ENCODE measurements at regions not wholly inside any gene's neighbourhood (a gene's known extent, or its start where the extent isn't known, plus 50 kb on each side); places are given as distances from the start of the nearest gene placed in this dataset.
"Not testable (repeated sequence)": the region's sequence is repeated elsewhere in the genome, so short reads cannot be mapped to it uniquely, and the experiment has no call there.

- no peak for FAIRE-seq
These were observed 182.7 kb downstream of the TBX18 start for GRCh38 chr6:84581494-84582259.

DNA sequence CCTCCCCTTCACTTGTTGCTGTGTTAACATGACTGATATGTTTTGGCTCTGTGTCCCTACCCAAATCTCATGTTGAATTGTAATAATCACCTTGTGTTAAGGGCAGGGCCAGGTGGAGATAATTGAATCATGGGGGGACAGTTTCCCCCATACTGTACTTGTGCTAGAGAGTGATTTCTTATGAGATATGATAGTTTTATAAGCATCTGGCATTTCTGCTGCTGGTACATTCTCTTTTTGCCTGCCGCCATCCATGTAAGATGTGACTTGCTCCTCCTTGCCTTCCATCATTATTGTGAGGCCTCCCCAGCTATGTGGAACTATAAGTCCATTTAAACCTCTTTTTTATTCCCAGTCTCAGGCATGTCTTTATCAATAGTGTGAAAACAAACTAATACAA, 185.0 kb downstream of the TBX18 start:
- no peak for FAIRE-seq

DNA sequence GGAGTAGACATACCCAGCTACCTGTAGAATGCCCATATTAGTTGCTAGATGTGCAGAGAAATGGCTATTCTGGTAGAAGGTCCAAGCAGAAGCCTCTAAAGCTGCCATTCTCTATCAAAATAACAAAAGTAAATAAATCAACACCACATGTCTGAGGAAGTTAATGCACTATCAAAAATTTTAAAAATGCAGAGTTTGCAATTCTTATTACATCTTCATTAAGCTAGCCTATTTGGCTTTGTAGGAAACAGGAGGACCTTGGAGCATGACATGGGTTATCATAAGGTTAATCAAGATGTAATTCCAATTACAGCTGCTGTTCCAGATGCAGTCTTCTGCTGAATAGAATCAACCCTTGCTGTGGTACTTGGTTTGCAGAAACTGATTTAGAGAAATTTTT, 188.4 kb downstream of the TBX18 start:
- no peak for FAIRE-seq

DNA sequence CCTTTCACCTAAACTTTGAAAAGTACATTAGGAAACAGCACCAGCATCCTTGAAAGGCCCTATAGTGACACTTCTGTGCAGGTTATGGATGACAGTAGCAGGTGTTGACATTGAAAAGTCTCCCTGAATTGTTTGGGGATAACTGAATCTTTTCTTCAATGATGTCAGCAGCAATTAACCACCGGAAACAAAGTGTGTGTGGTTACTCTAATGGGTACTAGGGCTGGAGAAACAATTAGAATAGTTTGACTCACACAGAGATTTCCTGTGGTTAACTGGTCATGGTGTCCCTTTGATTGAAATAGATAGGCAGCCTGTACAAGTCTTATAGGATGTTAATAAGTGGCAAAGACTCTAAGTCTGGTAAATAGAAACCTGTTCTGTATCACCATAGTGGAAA, 189.1 kb downstream of the TBX18 start:
- FAIRE-seq: no peak

DNA sequence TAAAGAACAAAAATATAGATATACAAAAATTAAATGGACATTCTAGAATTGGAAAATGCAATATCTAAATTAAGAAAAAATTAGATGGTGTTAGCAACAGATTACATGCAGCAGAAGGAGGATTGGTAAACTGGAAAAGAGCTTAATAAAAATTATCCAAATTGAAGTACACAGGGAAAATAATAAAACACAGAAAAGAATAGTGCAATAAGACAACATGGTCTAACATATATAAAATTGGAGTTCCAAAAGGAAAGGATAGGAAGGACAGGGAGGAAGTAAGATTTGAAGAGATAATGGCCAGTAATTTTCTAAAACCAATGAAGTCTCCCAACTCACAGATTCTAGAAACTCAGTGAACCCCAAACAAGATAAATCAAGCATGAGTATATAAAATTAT, 194.5 kb downstream of the TBX18 start:
- FAIRE-seq: no peak

GRCh38 chr6:84568971-84569370, 195.4 kb downstream of the TBX18 start:
- FAIRE-seq: no peak

DNA sequence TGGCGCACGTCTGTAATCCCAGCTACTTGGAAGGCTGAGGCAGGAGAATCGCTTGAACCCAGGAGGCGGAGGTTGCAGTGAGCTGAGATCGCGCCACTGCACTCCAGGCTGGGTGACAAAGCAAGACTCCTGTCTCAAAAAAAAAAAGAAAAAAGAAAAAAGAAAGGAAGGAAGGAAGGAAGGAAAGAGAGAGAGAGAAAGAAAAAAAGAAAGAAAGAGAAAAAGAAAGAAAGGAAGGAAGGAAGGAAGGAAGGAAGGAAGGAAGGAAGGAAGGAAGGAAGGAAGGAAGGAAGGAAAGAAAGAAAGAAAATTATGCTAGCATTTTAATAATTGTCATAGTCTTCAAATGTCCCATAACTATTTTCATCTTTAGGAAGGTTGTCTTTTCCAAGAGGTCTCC, 198.7 kb downstream of the TBX18 start:
- FAIRE-seq: not testable (repeated sequence)

GRCh38 chr6:84560436-84561390, 203.7 kb downstream of the TBX18 start:
- no peak for FAIRE-seq

- no peak for FAIRE-seq
These were observed 207.7 kb downstream of the TBX18 start for GRCh38 chr6:84556541-84557335.

DNA sequence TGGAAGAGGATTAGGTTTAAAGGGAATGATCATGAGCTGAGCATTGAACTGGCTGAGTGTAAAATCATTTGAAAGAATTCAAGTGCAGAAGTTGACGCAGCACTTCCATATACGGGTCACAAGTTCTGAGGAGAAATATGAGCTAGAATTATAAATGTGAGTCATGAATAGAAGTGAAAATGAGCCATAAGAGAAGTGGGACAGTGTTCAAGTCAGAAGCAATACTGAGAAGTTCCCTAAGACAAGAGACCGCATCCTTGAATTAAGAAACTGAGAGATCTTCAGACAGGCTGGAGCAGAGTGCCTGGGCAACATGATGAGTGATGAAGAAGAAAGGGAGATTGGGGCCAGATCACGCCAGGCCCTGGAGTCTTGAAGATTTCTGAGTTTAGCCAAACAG, 209.7 kb downstream of the TBX18 start:
- FAIRE-seq: no peak

GRCh38 chr6:84554074-84554473, 210.3 kb downstream of the TBX18 start:
- no peak for FAIRE-seq

DNA sequence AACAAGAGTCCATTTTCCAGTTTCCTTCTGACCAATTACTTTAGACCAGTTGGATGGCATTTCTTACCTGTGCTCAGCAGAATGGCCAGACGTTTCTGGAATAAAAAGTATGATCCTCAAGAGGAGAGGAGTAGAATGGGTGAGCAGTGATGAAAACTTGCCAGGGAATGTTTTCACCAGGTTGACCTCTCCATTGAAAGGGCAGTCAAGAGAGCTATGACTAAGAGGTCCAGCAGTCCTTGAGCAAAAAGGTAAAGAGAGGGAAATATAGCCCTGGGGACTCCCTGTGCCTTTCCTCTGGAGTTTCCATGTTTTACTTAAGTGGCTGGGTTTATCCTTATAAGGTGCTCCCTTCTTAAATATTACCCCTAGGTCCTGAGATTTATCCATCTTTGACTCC, 210.9 kb downstream of the TBX18 start:
- FAIRE-seq: no peak

- no peak for FAIRE-seq
These were observed 212.6 kb downstream of the TBX18 start for GRCh38 chr6:84551797-84552196.

DNA sequence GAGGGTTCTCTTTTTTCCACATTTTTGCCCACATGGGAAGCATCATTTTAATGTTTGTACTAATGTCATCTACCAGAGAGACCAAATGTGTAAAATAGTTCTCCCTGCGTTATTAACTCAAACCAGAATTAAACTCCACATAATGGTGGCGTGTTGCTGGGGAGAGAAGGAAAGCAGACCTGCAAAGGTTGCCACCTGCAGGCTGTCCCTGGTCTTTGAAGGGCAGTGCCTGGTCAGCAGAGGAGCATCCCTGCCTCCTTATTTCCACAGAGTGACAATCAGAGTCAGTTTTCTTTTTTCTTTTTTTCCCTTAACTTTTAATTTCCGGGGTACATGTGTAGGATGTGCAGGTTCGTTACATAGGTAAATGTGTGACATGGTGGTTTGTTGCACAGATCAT, 214.5 kb downstream of the TBX18 start:
- no peak for FAIRE-seq

- no peak for FAIRE-seq
These were observed 217.0 kb downstream of the TBX18 start for GRCh38 chr6:84547341-84547801.

DNA sequence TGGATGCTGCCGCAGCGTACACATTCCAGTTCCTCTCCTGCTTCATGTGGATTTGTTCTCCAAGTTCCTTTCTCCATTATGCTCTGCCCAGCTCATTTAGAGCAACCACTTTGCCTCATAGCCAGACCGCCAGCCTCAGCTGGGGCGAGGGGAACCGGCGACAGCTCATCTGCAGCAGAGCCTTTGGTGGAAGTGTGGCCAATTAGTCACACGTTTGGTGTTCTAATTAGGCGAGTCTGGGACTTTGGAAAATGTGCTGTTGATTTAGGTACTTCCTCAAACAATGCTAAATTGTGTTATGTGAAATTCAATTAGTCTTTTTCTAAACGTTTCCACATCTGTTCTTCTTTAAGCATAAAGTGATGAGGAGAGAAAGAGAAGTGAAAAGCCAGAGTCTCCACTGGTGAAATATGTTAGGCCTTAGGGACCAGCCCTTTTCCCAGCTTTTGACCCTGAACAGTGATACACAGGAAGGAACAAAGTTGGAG, 217.9 kb downstream of the TBX18 start:
- FAIRE-seq: no peak

- peak; percentile 82 for FAIRE-seq
These were observed 225.1 kb downstream of the TBX18 start for GRCh38 chr6:84539122-84539856.

- FAIRE-seq: no peak
These were observed 227.3 kb downstream of the TBX18 start for GRCh38 chr6:84536885-84537638.

DNA sequence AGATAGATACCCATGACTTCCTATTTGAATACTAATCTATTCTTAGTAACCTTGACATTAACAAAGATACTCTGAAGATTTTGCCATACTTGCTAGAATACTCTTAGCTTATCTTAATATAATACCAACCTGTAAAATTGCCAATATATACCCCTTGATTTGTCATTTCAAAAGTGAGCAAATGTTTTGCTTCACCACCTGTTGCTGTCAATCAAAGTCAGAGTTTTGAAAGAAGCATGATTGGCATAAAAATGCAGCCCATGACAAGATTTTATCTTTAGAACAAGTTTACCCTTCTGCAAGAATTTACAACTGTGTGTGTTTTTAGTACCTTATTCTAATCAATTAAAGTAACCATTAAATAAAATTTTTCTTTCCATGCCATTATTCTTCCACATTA, 236.2 kb downstream of the TBX18 start:
- no peak for FAIRE-seq

- no peak for FAIRE-seq
These were observed 237.8 kb downstream of the TBX18 start for GRCh38 chr6:84526631-84527030.

DNA sequence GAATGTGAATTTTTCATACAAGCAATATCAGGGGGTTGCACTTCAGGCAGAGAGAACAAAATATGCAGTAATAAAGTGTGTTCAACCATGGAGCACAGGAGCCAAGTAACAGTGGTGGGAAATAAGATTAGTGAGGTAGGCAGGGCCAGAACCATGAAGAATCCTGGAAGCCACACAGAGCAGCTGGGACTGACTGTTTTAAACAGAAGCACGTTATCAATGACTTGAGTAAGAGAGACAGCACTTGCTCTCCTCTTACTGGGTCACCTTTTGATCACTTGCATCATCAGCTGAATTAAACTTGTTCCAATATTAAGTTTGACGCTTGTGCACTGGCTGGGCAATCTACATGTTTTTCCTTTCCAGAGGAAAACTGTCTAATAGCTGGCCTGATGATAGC, 238.5 kb downstream of the TBX18 start:
- no peak for FAIRE-seq

Measured in endometrium (tissue), 2 donors.